GM18498 (cell line): ENCODE measurements at regions not wholly inside any gene's neighbourhood (a gene's known extent, or its start where the extent isn't known, plus 50 kb on each side); places are given as distances from the start of the nearest gene placed in this dataset.
"Not testable (repeated sequence)": the region's sequence is repeated elsewhere in the genome, so short reads cannot be mapped to it uniquely, and the experiment has no call there.

Source experiments
- ATAC-seq: cut with Tn5 transposase; IDR thresholded peaks from one replicate; pipeline ENCODE4 v1.9.1; 2021; ENCODE audit warnings: mild to moderate bottlenecking, moderate library complexity; ENCODE audit not compliant: unreplicated experiment

DNA sequence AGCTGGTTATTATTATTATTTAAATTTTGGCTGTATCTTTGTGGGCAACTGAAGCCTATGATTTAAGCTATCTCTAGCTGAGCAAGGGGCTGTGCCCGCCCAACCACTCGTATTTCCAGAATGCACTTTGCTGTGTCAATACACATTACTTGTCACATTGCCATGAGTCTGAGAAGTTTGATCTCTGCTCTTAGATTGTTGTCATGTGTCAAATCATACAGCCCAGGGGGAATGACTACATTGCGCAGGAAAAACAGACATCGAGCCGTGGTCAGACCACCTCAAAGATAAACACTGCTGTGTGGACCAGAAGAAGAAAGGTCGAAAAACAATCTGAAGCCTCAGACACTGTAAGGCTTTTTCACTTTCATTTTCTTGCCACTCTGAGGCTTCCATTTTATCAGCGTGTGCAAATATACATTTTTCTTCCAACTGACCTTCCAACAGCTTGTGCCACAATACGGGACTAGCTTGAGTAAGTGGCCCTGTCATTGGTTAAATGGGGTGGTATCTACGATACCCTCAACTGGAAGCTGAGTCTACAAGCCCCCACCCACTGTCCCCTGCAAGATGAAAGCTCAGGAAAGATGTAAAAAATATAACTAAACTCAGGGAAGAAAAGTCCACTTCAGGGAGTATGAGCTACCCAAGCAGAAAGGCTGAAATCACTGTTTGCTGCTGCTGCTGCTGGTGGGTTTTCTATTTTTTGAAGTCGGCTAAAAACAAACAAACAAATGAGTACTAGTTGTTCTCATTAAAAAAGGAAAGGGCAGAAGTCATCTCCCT is 603.0 kb downstream of the BNC2 start:
- ATAC-seq, result no peak

DNA sequence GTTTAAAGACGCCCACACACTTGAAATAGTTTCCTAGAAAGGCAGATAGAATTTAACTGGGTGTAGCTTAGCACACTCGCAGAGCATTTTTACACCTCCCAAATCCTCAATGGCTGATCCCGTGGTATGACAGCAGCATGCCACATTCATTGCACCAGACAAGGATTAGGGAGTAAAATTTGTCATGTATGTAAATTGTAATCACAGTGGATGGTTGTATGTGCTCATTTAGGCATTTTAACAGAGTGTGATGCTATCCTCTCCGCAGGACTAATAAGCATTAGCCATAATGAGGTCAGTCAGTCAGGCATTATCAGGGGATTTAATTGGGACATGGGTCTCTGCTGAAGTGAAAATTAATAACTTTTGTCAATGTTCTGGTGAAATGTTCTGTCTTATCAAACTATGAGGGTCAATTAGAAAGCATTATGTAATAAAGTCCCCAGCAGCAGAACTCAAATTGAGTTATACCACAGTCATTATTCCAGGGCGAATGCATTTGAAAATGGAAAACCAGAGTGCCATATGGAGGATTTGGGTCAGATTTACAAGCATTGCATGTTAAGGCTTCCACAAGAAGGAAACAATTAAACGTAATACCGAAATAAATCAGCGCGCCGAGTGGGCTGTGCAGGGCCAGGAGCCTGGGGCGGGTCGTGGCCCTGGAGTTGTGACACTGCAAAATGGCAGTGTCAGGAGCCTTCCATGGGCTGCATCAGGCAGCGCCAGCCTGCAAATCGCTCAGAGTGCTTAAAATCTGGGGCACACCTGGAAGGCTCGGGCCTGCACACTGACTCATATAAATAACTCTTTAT is 602.2 kb downstream of the BNC2 start:
- ATAC-seq, result no peak

DNA sequence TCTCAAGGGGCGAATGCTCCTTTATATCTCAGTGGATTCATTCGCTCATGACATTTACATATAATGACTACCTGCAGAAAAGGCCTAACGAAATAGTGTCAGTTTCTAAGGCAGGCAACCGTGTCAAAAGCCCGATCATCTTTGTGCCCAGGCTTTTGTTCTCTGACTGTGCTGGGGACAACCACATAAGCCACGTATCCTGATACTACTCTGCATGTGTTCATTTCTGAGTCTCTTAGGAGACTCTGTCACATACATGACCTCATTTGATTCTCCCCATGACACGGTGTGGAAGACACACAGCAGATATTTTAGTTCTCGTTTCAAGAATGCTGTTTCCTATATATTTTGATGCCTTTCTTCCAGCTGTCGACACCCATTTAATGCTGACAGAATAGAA is 598.5 kb downstream of the BNC2 start:
- ATAC-seq, result no peak

DNA sequence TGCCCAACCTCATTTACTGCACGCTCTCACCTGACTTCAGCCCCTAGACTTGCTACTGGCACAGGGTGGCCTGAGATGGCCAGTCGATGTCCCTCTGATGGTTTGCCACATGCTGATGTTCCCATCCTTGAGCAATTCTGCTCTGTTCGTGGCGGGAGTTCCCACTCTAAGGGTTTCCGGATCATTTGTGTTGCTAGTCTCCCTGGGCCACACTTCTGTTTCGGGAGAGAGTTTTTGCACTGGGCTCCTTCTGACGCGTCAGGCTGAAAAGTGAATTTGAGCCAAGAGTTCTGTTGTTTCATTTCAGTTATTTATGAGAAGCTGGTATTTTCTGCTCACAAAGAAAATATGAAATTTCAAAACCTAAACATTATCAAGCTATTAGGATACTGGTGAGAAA is 597.7 kb downstream of the BNC2 start:
- ATAC-seq, result no peak

DNA sequence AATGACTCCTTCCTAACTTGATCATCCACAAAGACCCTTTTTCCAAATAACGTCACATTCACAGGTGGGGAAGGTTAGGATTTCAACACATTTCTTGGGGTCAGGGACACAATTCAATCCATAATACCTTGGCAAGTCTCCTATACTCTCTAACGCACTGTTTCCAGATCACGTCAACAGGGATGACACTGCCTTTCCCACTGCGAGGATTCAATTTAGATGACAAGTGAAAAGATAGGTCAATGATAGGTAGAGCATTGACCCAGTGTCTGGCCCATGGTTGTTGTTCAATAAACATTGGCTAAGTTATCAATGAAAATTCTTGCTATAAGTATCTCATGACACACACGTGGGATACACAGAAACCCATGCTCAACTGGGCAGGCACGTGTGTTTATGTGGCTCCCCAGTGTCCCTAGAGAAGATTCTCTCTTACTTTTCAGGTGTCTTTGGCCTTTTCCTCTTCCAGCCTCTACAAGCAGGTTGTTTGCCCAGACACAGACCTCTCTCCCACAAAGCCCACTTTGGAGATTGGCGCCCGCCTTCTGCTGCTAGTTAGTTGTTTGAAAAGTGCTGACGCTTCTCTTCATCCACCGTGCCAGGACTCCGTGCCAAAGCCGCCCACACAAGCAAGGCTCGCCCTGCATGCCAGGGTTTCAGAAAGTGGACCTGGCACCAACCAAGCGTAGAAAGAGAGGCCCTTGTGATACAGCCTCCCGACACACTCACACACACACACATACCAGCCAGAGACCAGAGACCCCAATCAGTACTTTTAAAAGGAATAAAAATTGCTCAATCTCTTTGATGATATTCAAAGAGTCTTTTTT is 594.5 kb downstream of the BNC2 start:
- ATAC-seq, result no peak

DNA sequence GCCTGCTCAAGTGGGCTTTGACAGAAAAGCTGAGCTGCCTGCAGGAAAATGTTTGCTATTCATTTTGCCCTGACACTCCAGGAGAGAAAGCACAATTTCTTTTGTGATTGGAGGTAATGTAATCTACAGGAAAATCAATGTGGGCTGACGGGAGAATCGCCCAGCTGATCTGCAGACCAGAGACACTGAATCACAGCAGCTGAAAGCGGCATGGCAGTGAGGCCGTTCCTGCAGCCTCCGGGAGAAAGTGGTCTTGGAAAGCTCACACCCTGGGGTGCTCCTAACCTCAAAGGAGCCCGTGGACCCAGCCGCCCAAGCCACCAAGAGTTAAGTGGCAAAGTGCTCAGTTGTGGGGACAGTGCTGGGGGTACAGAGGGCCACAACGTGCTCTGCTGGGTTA is 593.6 kb downstream of the BNC2 start:
- no peak for ATAC-seq

DNA sequence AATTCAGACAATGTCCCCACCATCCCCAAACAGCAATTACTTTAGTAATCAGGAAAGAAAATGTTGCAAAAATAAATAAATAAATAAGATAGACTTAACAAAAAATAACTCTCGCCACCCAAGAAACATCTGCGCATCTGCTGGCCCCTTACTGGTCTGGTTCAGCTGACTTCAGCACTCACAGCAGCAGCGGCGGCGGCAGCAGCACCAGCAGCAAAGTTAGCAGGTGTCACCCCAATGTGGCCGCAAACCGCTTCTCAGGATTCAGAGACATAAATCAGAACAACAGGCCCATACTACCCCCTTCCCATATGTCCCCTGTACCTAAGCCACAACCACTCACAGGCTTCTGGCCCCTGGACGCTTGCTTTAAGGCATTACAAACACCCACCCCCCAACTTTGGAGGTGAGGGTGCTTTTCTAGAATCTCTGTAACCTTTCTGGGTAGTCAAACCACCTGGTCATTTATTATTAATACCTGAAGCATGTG is 593.0 kb downstream of the BNC2 start:
- ATAC-seq, result no peak

DNA sequence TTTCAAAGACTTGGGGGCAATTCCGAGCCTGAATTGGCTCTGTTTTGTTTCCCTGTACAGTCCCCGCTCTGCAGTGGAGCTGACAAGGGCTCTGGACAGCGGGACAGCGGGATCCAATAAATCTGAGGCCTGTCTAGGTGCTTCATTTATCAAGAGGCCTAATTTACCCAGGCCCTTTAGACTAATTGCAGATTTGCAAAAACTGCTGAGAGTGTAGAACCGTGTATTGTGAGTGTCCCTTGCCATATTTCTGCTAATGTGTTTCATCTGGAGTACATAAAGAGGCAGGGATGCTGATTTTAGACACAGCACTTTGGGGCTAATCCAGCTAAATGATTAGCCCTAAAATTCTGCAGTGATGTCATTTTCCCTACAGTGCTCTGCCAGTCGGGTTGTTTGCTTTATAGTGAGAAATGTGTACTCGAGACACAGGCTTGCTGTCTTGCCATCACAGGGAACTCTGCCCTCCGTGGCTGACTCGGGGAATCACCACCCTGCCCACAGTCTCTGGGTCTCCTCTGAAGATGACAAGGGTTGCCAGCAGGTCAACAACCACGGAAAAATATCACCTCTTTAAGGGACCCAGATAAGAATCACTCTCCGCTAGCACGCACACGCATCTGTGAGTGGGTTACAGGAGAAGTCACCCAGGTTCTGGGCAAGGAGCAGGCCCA is 592.0 kb downstream of the BNC2 start:
- ATAC-seq, result no peak

DNA sequence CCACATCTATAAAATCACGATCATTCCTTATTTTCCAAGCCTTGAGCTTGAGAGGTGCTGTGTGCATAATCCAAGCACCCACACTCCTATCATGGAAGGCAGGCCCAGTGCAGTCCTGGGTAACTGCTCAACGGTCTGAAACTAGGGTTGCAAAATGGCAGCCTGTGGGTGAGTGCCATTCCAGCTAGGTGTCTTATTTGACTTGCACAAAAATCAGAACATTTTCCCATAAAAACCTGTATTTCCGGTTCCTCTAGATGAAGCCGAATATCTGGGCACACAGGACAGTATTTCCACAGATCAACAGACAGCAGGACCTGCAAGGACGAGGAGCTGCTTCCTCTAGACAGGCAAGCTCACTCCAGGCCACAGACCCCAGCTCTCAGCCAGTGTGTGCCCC is 588.8 kb downstream of the BNC2 start:
- no peak for ATAC-seq

DNA sequence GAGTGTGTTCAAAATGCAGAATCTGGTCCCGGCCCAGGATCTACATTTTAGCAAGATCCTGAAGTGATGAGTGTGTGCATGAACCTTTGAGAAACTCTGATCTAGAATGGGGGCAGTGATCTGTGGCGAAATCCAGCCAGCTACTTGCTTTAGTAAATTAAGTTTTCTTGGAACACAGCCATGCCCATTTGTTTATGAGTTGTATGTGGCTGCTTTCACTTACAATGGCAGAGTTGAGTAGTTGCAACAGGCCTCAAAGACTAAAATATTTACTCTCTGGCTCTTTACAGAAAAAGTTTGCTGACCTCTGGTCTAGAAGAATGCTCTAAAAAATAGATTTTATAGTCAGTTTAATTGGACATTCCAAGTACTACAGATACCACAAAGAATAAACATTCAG is 588.3 kb downstream of the BNC2 start:
- ATAC-seq, result no peak

DNA sequence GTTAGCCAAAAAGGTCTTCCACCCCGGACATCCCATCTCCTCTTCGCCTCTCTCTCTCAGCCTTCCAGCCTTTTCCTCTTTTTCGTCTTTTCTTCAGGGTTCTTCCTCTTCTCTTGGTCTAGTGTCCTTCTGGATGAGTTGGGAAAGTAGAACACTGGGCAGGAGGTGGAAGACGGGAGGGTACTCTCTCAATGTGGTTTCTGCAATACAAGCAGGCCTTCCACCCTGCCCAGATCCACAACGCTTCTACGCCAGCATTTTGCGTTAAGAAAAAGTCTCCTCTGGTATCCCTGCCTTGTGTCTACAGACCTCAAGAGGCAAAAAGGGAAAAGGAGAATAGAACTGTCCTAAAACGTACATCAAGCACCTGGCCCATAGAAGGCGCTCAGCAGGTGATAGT is 587.8 kb downstream of the BNC2 start:
- ATAC-seq, result no peak

DNA sequence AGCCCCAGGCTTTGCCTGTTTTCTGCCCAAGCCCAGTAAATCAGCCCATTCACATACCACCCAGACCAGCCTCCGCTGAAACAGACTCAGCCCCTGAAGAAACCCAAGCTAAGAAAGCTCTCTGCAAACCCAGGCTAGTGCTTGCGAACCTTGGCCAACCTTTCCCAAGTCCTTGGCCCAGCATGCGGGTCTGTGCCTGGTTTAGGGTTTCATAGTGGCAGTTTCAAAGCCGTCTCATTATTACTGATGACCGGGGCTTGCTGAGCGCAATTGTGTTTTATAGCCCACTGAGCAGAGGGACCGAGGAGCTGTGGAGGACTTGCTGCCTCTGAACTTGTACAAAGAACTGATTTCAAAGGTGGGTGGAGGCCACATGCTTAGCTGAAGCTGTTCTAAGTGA is 584.3 kb downstream of the BNC2 start:
- no peak for ATAC-seq

DNA sequence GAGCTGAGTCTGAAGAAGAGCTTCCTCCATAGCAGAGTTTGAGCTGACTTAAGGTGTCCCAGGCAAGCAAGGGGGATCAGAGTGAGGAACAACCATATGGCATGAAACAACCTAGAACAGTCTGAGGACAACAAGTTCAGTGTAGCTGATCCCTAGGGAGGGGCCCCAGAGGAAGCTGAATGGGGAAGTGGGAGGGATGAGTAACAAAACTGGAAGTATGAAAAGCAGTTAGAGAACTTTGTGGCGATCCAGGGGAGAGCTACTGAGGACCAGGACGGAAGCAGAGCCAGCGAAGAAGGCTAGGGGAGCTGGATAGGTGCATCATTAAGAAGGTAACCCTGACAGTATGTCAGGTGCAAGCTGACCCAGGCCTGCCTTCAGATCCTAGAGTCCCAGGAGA is 580.8 kb downstream of the BNC2 start:
- ATAC-seq, result no peak

DNA sequence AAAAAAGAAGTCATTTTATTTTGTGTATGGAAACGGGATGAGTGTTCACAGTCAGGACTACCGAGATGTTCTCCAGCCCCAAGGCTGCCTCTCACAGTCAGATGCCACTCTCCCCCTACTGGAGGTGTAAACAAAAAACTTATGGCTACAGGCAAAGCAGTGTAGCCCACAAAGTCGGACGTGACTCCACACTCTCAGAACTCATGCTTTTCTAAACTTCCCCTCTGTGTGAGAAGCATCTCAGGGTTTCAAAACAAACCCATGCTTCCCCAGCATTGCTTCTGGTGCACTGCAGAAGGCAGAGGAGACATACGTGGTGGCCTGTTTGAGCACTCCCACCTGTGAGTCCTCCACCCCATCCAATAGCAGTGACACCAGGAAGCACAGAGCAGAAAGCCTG is 580.3 kb downstream of the BNC2 start:
- no peak for ATAC-seq

DNA sequence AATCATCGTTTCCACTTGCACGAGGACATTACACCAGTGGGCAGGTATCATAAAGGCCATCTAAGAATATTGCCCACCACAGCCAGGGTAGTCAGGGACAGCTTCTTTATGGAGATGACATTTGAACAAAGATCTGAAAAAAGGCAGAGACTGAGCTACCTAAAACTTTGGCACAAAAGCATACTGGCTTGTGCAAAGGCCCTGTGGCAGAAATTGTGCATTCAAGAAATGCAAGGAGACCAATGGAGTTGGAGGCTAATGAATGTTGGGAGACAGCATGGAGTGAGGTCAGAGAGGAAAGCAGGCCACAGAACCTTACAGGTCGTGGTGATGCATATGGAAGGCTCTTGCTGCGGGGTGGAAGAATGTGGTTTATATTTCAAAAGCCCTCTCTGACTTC is 578.5 kb downstream of the BNC2 start:
- no peak for ATAC-seq

DNA sequence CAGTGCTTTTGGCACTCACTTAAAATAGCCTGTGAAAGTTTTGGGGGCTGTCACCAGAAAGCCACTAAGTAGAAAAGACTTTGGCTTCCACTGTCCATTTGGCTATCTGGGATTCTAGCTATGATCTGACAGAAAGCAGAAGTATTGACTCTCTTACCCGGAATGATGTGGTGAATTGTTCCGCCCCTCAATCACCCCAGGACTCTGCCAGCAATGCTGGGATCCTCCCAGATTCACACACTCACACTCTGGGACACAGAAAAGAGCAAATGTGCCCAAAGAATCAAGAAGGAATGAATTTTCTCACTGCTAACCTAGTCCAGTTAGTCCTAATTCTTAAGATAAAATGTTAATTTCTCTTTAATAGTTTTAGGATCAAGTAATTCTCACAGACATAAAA is 576.9 kb downstream of the BNC2 start:
- ATAC-seq, result no peak

DNA sequence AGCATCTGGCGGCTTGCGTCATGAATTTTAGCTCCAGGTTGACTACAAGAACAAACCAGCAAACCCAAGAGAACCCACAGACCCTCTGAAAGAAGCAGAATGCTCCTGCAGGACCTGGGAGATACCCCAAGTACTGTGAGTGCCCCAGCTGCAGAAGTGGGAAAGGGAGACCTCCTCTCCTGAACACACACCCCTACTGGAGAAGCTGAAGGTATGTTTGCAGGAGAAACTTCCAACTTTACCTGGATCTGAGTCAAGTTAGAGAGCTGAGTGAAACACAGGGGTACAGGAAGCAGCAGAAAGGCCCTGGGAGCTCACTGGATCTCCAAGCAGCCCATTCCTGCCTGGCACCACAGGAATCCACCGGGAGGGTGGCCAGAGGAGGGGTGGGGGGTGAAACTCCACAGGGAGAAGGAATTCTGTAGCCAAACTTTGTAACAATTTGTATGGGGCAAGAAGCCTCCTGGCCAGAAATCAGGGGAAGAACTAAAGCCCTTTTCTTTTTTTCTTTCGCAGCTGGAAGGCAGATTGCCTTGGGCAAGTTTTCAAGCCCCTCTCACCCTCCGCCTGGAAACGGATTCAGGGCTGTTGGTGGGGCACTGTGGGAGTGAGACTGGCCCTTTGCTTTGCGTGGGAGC is 576.2 kb downstream of the BNC2 start:
- no peak for ATAC-seq

DNA sequence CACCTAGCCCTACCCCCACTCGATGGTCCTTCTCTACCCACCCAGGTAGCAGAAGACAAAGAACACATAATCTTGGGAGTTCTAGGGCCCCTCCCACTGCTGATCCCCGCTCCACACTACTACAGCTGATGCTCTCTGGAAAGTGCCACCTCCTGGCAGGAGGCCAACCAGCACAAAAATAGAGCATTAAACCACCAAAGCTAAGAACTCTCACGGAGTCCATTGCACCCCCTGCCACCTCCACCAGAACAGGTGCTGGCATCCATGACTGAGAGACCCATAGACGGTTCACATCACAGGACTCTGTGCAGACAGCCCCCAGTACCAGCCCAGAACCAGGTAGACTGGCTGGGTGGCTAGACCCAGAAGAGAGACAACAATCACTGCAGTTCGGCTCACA is 575.5 kb downstream of the BNC2 start:
- ATAC-seq, result not testable (repeated sequence)

DNA sequence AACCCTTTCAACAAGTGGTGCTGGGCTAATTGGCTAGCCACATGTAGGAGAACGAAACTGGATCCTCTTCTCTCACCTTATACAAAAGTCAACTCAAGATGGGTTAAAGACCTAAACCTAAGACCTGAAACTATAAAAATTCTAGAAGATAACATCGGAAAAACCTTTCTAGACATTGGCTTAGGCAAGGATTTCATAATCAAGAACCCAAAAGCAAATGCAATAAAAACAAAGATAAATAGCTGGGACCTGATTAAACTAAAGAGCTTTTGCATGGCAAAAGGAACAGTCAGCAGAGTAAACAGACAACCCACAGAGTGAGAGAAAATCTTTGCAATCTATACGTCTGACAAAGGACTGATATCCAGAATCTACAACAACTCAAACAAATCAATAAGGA is 571.1 kb downstream of the BNC2 start:
- ATAC-seq, result not testable (repeated sequence)

DNA sequence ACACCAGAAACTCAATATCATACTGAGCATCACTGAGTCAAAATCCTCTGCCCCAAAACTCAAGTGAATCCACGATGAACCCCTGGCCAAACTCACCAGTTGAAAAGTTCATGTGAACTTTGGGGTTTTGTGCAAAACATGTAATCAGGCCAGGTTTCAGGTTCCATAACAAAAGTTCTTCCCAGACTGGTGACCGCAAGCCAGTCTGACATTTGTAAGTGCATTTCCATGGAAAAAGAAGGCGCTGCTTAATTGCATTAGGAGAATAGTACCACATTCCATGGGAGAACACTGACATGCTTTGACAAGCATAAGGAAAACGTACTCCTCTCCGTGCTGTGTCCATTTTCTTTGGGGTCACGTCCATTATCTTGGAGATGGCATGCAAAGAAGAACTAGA is 567.0 kb downstream of the BNC2 start:
- ATAC-seq, result no peak
